GM20000 (cell line): ENCODE measurements at regions not wholly inside any gene's neighbourhood (a gene's known extent, or its start where the extent isn't known, plus 50 kb on each side); places are given as distances from the start of the nearest gene placed in this dataset.

Source experiments
- DNase-seq: peaks from one replicate; pipeline ENCODE4 v3.0.0; 2012; ENCODE audit warnings: low spot score
- TF ChIP-seq, protein P1 (sequence below): IDR thresholded peaks from 2 replicates; pipeline ENCODE4 v1.5.1; 2012; ENCODE audit warnings: mild to moderate bottlenecking, control low read depth; ENCODE audit errors: extremely low read depth, missing control alignments

DNA sequence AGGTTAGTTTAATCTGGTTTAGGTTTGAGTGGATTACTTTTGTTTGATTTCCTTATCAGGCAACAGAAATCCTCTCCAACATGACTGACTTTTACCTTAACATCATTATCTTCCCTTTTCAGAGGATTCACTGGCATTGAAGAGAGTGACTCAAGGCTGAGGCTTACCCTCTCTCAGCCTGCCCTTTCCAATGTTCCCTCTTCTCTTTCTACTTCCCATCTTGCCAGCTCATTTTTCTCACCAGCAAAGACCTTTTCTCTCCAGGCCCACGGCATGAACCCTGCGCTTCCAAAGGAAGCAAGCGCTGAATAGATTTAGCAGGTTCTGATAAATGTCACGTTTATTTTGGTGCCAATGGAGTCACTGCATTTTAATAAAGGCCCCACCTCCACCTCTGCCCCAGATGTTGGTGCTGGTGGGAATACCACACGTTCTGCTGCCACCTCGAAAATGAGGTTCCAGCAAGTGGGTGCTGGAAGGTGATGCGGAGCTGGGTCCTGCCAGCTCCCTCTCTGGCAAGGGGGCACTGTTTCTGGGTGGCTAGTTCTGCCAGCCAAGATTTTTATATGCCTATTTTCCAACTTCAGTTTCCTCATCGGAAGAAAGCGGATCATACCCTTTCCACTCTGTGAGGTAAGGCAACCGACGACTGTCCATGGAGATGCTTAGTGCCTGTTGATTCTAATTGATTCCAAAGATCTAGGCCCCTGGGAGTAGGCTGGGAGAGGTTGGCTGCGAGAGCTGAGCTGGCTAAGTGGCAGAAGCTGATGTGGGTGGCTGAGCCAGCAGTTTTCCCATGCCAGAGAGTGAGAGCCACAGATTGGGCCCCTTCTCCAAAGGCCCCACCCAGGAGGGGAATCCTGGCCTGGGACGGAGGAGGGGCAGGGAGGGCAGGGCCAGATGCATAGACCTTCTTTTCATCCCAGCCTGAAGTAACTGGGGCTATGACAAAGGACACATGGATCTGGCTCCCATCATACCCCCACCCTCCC lies 87.7 kb upstream of the MAFB start:
- TF ChIP-seq, protein P1, sequence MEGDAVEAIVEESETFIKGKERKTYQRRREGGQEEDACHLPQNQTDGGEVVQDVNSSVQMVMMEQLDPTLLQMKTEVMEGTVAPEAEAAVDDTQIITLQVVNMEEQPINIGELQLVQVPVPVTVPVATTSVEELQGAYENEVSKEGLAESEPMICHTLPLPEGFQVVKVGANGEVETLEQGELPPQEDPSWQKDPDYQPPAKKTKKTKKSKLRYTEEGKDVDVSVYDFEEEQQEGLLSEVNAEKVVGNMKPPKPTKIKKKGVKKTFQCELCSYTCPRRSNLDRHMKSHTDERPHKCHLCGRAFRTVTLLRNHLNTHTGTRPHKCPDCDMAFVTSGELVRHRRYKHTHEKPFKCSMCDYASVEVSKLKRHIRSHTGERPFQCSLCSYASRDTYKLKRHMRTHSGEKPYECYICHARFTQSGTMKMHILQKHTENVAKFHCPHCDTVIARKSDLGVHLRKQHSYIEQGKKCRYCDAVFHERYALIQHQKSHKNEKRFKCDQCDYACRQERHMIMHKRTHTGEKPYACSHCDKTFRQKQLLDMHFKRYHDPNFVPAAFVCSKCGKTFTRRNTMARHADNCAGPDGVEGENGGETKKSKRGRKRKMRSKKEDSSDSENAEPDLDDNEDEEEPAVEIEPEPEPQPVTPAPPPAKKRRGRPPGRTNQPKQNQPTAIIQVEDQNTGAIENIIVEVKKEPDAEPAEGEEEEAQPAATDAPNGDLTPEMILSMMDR = no peak
- DNase-seq = no peak

DNA sequence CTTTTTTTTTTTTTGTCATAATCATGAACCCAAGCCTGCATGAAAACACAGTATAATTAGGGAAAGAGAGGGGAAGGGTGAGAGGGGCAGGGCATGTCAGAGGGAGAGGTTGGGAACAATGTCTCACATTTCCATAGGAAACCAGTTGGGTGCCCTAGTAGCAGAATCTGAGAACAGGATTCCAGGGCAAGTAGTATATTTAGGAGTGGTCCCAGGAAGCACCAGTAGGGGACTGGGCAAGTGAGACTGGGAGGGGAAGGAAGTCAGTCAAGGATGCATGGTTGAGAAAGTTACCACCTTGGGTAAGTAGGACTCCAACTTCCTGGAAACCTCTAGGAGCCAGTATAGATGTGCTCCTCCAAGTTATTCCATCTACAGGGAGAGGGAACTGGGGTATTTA lies 88.6 kb upstream of the MAFB start:
- no peak for DNase-seq
- TF ChIP-seq, protein P1 = no peak

DNA sequence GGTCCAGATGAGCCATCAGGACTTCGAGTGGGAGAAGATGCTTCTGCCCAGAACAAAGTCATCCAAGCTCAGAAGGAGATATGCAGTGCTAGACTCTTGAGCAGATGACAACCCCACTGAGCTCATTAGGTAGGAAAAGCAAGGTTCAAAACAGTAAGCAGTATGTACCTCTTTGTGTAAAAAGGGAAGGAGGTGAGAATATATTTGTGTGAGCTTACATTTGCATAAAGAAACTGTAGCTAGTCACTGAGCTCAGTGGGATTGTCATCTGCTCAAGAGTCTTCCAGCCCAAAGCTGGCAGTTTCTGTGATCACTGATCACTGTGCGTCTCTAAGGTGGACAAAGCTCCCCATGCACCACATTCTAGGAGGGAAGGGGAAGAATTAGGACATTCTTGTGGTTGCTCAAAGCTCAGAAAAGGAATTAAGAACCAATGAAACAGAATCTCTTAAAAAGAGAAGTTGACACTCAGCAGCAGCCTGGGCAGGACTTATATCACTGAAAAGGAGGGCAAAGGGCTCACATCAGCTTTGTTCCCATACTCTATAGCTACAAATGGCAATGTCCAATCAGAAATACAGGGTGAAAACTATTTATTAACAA lies 90.0 kb upstream of the MAFB start:
- no peak for DNase-seq
- TF ChIP-seq, protein P1 = no peak

DNA sequence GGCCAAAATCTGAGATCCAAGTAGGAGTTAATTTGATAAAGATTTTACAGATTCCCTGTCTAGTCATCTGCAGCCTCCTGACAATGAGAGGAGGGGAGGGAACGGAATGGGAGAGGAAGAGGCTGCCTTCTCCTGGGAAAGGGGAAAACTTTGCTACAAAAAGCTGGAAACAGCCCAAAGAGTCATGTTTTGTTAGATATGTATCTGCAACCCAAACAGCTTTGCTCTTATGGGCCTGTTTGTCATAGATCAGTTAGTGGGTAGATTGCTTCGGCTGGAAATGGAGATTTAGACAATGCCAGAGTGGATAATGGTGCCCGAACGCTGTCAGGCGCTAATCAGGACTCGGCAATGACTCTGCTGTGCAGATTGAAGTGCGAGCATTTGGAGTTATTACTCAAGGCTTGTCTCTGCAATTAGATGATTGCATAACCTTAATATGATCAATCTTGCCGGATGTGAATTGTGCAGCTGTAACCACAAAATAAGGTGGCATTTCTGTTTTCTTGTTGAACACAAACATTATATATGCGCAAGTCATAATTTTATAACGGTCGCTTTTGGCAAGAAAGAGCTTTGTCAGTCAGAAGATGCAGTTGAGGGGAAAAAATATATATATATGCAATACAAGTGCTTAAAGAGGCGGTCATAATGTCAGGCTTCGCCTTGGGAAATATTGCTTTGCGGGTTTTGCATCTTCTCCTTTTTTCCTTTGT lies 92.4 kb upstream of the MAFB start:
- TF ChIP-seq, protein P1 = no peak
- no peak for DNase-seq

DNA sequence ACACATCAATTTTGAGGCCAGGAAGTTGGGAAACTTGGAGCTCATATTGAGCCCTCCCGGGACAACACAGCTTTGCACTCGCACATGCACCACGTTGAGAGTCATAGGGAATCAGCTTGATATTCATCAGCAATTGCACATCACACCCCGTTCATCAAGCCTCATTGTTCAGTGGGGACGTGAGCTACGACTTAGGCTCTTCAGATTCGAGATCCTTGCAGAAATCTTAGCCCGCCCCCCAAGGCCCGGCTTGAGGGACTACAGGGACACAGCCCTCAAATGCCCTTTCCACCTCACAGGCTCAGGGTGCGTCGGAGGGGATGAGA lies 93.0 kb upstream of the MAFB start:
- TF ChIP-seq, protein P1 = no peak
- no peak for DNase-seq

DNA sequence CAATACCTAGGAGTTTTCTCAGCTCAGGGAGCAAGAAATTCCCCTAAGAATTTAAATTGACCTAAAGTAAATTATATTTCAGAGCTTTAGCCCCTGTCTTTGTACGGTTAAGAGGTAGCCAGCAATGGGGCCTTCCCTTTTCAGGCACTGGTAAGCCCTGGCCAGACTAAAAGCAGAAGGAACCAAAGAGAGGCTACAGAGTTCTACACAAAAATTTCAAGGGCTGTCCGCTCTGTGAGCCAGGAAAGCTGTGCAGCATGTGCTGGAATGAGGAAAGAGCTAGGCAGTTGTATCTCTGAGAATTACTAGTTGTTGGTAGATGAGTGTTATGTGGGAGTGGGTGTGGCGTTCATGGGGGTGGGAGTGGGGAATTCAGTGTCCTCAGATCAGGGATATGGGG lies 96.3 kb upstream of the MAFB start:
- TF ChIP-seq, protein P1 = no peak

DNA sequence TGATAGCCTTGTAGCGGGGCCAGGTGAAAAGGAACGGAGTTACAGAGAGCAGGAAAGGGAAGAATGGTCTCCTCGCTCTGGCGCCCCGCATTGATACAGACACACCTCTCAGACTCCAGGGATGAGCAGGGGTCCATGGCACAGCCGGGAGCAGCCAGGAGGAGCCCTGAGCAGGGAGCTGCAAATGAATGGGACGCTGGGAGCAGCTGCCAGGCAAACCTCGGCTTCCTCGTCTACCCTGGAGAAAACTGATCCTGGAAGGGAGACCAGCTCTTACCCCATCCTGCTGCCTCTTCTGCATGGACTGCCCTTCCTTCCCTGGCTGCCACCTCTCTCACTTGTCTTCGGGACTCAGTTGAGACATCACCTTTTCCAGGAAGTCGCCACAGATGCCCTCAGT lies 97.3 kb upstream of the MAFB start:
- no peak for DNase-seq
- TF ChIP-seq, protein P1 = no peak

More for the DNA sequence above, 96.3 kb upstream of the MAFB start:
- DNase-seq = no peak
